Gastrocnemius medialis (tissue), 4 donors: ENCODE measurements at regions not wholly inside any gene's neighbourhood (a gene's known extent, or its start where the extent isn't known, plus 50 kb on each side); places are given as distances from the start of the nearest gene placed in this dataset.

Source experiments
- ATAC-seq, 2 donors: fragments of 150-250 bp; one replicate each; pipeline ENCODE4 v1.9.1; 2016
- DNase-seq, 2 donors: peaks; one replicate each; pipeline ENCODE4 v3.0.0-alpha.2; 2019
- H3K27ac ChIP-seq, 4 donors: fragments of 200-600 bp; sonication (generic); 1 replicate in 1 of 4; 2 replicates in 3 of 4; pipeline ENCODE4 v1.5.1; 2016 to 2018; ENCODE audit warnings: mild to moderate bottlenecking in 2 of 4, moderate library complexity in 1 of 4
- H3K27me3 ChIP-seq, 3 donors: fragments of 200-600 bp; sonication (generic) in 2 of 3; 1 replicate in 1 of 3; 2 replicates in 2 of 3; pipeline versions ENCODE4 v1.5.1 to v1.6.0; 2016 to 2019; ENCODE audit warnings: mild to moderate bottlenecking in 1 of 3, moderate library complexity in 1 of 3
- H3K36me3 ChIP-seq, 2 donors: fragments of 200-600 bp; sonication (generic) in 1 of 2; one replicate each; pipeline ENCODE4 v1.5.1; 2017 to 2018
- H3K4me1 ChIP-seq, 2 donors: fragments of 200-600 bp; sonication (generic) in 1 of 2; one replicate each; pipeline ENCODE4 v1.5.1; 2016 to 2017; ENCODE audit warnings: mild to moderate bottlenecking in 2 of 2
- H3K4me3 ChIP-seq, 4 donors: fragments of 200-600 bp; sonication (generic) in 3 of 4; 1 replicate in 1 of 4; 2 replicates in 3 of 4; pipeline ENCODE4 v1.5.1; 2016 to 2019; ENCODE audit warnings: mild to moderate bottlenecking in 2 of 4
- H3K9me3 ChIP-seq, 3 donors: fragments of 200-600 bp; sonication (generic) in 2 of 3; 1 replicate in 1 of 3; 2 replicates in 2 of 3; pipeline ENCODE4 v1.5.1; 2016 to 2019
- POLR2A ChIP-seq, 2 donors: fragments of 450-650 bp; IDR thresholded peaks; one replicate each; pipeline ENCODE4 v1.6.1; 2017; ENCODE audit warnings: antibody characterized with exemption in 2 of 2, mild to moderate bottlenecking in 2 of 2, moderate library complexity in 2 of 2
- in situ Hi-C, 4 donors: fragments of 200-750 bp; cut with MboI; loops; one replicate each; pipeline versions ENCODE4 v1.15.0 to v1.8.0; 2017; ENCODE audit warnings: low sequenced_read_pairs in 4 of 4
- intact Hi-C: fragments of 100-400 bp; cut with DNase I; formaldehyde crosslinking; loops from one replicate; pipeline ENCODE4 v1.15.1; 2023; ENCODE audit warnings: low total_unique reads
- TF ChIP-seq, protein P1 (sequence below), 5 experiments: fragments of 450-650 bp in 3 of 5; fragments of 200-600 bp in 2 of 5; sonication (generic) in 2 of 5; IDR thresholded peaks in 4 of 5; conservative IDR thresholded peaks in 1 of 5; 1 replicate in 4 of 5; 2 replicates in 1 of 5; pipeline ENCODE4 v1.5.1; 2016 to 2019; ENCODE audit warnings: antibody characterized with exemption in 5 of 5, mild to moderate bottlenecking in 3 of 5, moderate library complexity in 3 of 5

DNA sequence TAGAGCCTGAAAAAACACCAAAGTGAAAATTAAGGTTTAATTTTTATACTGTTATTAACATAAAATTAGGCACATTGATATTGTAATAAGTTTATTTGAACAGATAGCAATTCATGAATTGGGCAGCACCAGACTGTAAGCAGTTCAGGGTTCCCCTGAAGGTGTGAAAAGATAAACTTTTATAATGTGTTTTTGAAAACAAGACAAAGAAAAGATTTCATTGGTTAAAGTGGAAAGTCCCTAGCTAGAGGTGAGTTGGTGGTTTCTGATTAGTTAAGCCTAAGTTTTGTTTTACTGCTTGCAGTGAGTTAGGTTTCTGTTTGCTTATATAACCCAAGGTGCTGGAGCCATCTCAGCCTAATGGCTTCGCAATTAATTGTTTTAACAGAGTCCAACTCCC is 96.5 kb upstream of the RPS23 start:
- DNase-seq (no peak), ATAC-seq (no peak)
- Histone ChIP-seq H3K27me3 (no peaks in the 10 kb centered on the region), H3K9me3 (no peaks in the 10 kb centered on the region), H3K36me3 (no peaks in the 10 kb centered on the region), H3K4me3 (no peak overlapping the region), H3K27ac (no peak overlapping the region), H3K4me1 (no peaks in the 10 kb centered on the region)
- intact Hi-C loops: no loop called here
- TF ChIP-seq, protein P1, sequence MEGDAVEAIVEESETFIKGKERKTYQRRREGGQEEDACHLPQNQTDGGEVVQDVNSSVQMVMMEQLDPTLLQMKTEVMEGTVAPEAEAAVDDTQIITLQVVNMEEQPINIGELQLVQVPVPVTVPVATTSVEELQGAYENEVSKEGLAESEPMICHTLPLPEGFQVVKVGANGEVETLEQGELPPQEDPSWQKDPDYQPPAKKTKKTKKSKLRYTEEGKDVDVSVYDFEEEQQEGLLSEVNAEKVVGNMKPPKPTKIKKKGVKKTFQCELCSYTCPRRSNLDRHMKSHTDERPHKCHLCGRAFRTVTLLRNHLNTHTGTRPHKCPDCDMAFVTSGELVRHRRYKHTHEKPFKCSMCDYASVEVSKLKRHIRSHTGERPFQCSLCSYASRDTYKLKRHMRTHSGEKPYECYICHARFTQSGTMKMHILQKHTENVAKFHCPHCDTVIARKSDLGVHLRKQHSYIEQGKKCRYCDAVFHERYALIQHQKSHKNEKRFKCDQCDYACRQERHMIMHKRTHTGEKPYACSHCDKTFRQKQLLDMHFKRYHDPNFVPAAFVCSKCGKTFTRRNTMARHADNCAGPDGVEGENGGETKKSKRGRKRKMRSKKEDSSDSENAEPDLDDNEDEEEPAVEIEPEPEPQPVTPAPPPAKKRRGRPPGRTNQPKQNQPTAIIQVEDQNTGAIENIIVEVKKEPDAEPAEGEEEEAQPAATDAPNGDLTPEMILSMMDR (IDR thresholded peaks at IDR 0.05 in 4 of 5, conservative IDR thresholded peaks at IDR 0.05 in 1 of 5): no peak
- TF ChIP-seq POLR2A (IDR thresholded peaks at IDR 0.05): no peak
- in situ Hi-C loops: loop anchor here in 2 of 4 donors (25.0 kb wide), 2 partner anchors 413 to 1088 kb away; partner anchors contain the start of gene VCAN (in 1 of the 2)

DNA sequence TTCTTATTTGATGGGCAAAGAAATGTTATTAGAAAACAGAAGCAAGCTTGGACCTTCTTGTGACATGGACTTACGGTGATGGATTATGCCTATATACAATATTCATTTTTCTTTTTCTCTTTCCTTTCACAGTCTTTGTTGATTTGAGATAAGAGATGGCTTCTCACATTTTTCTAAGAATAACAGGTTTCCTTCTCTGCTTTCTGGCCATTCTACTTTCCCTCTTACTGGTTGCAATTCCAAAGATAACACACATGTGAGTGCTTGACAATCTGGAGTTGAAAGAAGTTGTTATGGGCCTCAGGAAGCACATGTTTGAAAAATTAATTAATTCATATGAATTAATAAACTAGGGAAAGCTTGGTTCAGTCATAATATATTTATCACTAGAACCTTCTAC is 89.8 kb upstream of the RPS23 start:
- Histone ChIP-seq H3K9me3 (no peaks in the 10 kb centered on the region), H3K36me3 (no peaks in the 10 kb centered on the region), H3K4me1 (no peaks in the 10 kb centered on the region), H3K27me3 (no peaks in the 10 kb centered on the region), H3K4me3 (no peak overlapping the region), H3K27ac (no peak overlapping the region)
- intact Hi-C loops: no loop called here
- DNase-seq (no peak), ATAC-seq (no peak)
- TF ChIP-seq, protein P1 (IDR thresholded peaks at IDR 0.05 in 4 of 5, conservative IDR thresholded peaks at IDR 0.05 in 1 of 5): no peak
- in situ Hi-C loops: loop anchor here in 2 of 4 donors (25.0 kb wide), 2 partner anchors 419 to 1094 kb away; partner anchors contain the start of gene VCAN (in 1 of the 2)

DNA sequence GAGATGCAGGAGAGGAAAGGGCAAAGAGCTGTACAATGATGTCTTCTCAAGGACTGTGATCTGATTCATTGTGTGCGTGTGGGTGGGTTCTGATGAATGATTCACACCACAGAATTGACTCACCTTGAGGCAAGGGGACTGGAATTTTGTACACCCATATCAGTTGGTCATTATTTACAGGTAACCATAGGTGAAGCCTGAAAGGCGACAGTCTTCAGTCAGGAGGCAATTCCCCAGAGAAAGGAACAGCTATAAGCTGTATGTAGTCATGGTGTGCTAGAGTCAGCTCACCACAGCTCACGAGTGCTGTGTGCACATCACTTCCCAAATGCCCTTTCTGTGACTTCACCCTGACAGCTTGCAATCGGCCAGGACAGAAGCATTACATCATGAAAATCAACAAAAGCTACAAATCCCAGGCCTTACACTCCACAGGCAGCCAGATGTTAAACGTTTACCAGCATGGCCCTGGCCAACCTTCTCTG is 87.6 kb upstream of the RPS23 start:
- in situ Hi-C loops: loop anchor here in 2 of 4 donors (25.0 kb wide), 2 partner anchors 422 to 1097 kb away; partner anchors contain the start of gene VCAN (in 1 of the 2)
- no peak for ATAC-seq

DNA sequence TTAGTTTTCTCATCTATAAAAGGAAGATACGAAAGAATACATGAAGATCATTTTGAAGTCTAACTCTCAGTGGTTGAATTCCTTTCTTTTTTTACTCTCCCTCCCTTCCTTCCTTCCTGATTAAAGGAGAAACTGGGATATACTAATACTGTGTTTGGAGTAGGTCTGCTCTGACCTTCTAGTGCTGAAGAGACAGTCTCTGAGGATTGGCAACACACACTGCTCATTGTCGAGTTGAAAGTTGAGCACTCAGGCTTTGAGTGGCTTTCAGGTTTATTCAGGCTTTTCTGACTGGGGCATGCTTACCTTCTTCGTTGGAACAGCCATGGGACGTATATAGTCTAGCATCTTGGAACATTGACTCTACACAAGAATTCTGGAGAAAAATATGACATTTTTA is 86.9 kb upstream of the RPS23 start:
- no peaks in the 10 kb centered on the region for H3K36me3 ChIP-seq
- no peaks in the 10 kb centered on the region for H3K27me3 ChIP-seq
- no peaks in the 10 kb centered on the region for H3K9me3 ChIP-seq
- ATAC-seq (no peak), DNase-seq (no peak)
- intact Hi-C loops (no loop called here), in situ Hi-C loops (loop anchor here in 2 of 4 donors (25.0 kb wide), 2 partner anchors 422 to 1097 kb away; partner anchors contain the start of gene VCAN (in 1 of the 2))
- no peaks in the 10 kb centered on the region for H3K4me1 ChIP-seq
- no peak for TF ChIP-seq POLR2A (IDR thresholded peaks at IDR 0.05)
- TF ChIP-seq, protein P1 (IDR thresholded peaks at IDR 0.05 in 4 of 5, conservative IDR thresholded peaks at IDR 0.05 in 1 of 5): no peak
- H3K4me3 ChIP-seq: no peak overlapping the region
- no peak overlapping the region for H3K27ac ChIP-seq

More for the DNA sequence above, 87.6 kb upstream of the RPS23 start:
- DNase-seq: no peak
- TF ChIP-seq, protein P1 (IDR thresholded peaks at IDR 0.05 in 4 of 5, conservative IDR thresholded peaks at IDR 0.05 in 1 of 5): no peak
- no peak for TF ChIP-seq POLR2A (IDR thresholded peaks at IDR 0.05)
- no peaks in the 10 kb centered on the region for H3K9me3 ChIP-seq
- no peaks in the 10 kb centered on the region for H3K36me3 ChIP-seq
- H3K4me1 ChIP-seq: no peaks in the 10 kb centered on the region
- H3K27me3 ChIP-seq: no peaks in the 10 kb centered on the region
- intact Hi-C loops: no loop called here
- no peak overlapping the region for H3K27ac ChIP-seq
- no peak overlapping the region for H3K4me3 ChIP-seq

DNA sequence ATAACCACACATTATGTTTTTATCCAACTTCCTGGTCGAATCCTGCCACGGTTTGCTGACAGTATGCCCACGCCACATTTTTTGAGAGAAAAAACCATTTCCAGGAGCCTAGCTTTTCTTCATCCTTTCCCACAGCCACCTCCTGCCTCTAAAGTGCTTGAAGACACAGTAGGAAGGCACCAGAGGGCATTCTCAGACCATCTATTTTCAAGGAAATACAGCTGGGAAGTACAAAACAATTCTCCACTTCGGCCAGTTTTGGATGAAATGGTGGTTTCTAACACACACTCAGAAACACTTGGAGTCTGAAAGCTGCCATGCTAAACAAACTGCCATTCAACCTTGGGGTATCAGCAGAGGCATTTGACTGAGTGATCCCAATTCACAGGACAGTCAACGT is 86.3 kb upstream of the RPS23 start:
- TF ChIP-seq, protein P1 (IDR thresholded peaks at IDR 0.05 in 4 of 5, conservative IDR thresholded peaks at IDR 0.05 in 1 of 5): peak in 2 of 5 experiments; percentile 9 to 17
- TF ChIP-seq POLR2A (IDR thresholded peaks at IDR 0.05): no peak
- no peaks in the 10 kb centered on the region for H3K9me3 ChIP-seq
- no peak for ATAC-seq
- in situ Hi-C loops: loop anchor here in 2 of 4 donors (25.0 kb wide), 2 partner anchors 423 to 1098 kb away; partner anchors contain the start of gene VCAN (in 1 of the 2)
- no peaks in the 10 kb centered on the region for H3K27me3 ChIP-seq
- no peaks in the 10 kb centered on the region for H3K36me3 ChIP-seq
- no peak overlapping the region for H3K4me3 ChIP-seq
- no peak for DNase-seq
- intact Hi-C loops: no loop called here
- H3K4me1 ChIP-seq: no peaks in the 10 kb centered on the region
- H3K27ac ChIP-seq: no peak overlapping the region
